Stimulated activated CD8-positive, alpha-beta memory T cell treated with anti-CD3 and anti-CD28 coated beads, Interleukin-12 subunit alpha, Interleukin-12 subunit beta, amount 100 ng/mL, for 24 hours (primary cell): ENCODE measurements at regions not wholly inside any gene's neighbourhood (a gene's known extent, or its start where the extent isn't known, plus 50 kb on each side); places are given as distances from the start of the nearest gene placed in this dataset.

Source experiments
- DNase-seq: peaks from one replicate; pipeline ENCODE4 v3.0.0-alpha.2; 2020; ENCODE audit errors: extremely low read depth

GRCh38 chr6:21955053-21955595, 341.7 kb downstream of the PRL start:
- no peak for DNase-seq

DNA sequence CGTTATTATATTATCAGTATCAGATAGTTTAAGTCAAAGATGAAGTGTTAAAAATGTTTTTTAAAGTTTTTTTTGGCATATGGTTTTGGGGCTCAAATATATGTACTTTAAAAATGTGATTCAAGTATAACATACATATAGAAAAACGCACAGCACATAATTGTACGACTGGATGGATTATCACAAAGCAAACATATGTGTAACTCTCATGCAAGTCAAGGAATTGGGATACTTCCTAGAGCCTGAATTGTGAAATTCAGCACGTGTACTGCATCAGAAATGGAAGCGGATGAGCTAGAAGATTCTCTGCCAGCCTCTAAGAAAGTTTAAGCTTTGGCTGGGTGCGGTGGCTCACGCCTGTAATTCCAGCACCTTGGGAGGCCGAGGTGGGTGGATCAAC, 340.9 kb downstream of the PRL start:
- no peak for DNase-seq

- DNase-seq, result no peak
These were observed 338.4 kb downstream of the PRL start for GRCh38 chr6:21958428-21958827.

GRCh38 chr6:21961226-21961625, 335.6 kb downstream of the PRL start:
- DNase-seq, result no peak

DNA sequence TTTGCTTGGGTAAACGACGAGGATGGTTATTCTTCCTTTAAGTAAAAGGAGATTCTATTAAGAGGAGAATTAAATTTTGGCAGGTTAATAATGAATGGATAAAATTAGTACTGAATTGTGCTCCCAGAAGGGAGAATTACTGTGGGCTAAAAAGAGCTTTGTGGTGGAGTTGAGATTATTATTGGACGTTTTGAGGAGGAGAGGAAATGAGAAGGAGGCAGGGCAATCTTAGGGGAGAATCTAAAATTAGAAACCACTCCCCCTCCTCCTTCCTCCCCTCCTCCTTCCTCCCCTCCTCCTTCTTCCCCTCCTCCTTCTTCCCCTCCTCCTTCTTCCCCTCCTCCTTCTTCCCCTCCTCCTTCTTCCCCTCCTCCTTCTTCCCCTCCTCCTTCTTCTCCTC, 331.8 kb downstream of the PRL start:
- DNase-seq, result no peak

GRCh38 chr6:21965953-21966539, 330.8 kb downstream of the PRL start:
- DNase-seq, result no peak

DNA sequence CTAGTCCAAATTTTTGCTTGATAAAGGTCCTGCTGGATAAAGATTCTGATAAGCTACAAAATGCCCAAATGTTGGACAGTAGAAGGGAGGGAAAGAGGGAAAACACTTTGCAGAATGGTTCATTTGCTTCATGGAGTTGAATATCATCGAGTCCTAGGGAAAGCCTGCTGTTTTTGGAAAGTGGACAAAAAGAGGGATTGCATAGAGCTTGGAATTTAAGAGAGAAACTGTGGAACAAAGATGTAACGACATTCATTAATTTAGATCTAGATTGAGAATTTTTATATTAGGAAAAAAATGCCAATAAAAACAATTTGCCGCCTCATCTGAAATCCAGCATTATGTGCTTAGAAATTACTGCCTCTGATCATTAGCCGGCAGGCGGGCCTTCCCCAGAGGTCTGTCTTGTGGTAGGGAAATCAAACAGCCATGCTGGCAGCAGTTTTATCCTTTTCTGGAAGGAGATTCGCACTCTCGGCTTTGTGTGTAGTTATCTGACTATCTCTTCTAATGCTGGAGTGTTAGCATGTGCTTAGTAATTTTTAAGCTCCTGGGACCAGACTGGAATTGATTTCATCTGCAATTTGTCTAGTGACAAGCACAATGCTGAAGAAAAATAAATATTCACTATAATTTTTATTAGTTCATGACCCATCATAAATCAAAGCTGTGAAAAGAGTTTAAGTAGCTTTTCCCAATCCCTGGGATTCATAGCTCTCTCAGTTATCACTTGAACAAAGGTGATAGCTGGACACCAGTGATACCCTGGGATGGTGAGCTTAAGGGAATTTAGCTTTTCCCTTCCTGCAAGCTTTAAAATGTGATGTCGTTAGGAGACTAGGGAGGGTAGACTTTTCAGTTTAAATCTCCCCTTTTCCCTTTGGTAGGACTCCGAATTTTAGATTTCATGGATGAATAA, 329.5 kb downstream of the PRL start:
- no peak for DNase-seq

DNA sequence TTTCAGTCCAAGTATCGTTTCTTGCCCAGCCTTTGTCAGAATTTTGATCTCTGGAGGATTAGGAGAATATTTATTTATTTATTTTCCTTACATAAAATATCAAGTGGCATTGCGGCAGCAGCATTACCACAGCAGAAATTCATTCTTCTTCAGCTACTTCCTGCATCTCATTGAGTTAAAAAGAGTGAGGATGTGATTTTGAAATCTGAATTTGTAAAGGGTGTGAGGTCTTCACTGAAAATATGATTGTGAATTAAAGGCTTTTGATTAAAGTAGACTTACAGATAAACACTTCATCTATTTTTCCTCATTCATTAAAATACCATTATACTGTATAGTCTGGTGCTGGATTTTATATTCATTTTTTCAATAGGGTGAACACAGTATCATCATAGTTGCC, 328.4 kb downstream of the PRL start:
- DNase-seq, result no peak

DNA sequence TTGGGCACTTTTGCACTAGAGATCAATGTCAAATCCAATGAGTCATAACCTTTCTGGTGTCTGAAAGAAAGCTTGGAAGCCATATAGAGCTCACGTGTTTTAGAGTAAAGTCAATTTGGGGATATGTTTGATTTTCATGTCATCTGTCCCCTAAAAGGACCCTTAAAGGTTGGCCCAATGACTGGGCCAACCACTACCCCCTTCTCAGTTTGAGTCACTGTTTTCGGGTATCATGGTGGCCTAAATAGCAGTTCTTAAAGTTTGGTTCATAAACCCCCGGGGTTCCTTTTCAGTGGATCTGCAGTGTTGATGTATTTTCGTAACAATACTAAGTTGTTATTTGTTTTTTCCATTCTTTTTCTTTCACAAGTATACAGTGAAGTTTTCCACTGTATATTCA, 327.6 kb downstream of the PRL start:
- DNase-seq, result no peak

DNA sequence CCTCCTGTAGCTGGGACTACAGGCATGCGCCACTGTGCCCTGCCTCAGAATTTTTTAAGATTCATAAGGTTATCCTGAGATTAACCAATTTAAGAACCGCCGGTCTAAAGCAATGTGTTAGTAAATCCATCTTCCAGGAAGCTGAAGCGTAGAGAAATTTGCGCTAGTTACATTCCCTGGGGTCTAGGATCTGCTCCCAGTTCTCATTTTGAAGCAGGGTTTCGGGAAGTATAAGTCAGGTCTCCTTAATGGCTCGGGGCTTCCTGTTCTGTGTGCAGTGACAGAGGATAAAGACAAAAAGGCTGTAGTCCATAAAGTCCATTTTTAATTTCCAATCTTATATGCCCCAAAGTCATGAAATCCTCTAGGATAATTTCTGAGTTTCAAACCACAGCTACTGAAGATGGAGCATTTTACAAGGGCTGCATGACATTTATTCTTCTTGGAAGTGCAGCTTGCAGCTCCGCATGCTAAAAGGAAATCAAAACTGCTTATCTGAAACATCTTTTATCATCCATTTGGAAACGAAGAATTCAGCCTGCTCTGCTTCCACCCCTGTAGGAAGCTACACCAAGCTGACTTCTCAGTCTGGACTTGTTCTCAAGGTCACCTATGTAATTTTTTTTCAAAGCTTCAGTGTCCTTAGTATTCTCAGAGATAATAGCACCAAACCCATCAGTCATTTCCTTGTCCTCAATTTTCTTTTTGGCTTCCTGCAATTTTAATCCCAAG, 326.1 kb downstream of the PRL start:
- no peak for DNase-seq

GRCh38 chr6:21971541-21971940, 325.3 kb downstream of the PRL start:
- no peak for DNase-seq

GRCh38 chr6:21972516-21972915, 324.3 kb downstream of the PRL start:
- DNase-seq, result no peak

DNA sequence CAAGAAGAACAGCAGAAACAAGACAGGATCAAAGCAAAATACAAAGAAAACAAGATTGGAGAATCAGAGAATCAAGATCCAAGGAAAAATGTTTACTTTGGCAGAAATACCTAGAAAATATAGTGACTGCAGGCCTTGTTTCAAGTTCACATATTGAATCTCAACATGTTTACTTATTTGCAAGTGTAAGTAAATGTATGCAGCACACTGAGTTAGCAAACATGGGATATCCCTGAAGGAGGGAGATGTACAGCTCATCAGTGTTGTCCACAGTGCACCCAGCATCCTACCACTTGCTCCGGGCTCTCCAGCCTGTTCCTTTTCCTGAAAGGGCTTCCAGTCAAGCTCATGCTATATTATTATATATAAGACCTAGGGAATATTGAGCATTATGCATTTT, 319.5 kb downstream of the PRL start:
- DNase-seq, result no peak

GRCh38 chr6:21981235-21981833, 315.5 kb downstream of the PRL start:
- DNase-seq, result no peak

DNA sequence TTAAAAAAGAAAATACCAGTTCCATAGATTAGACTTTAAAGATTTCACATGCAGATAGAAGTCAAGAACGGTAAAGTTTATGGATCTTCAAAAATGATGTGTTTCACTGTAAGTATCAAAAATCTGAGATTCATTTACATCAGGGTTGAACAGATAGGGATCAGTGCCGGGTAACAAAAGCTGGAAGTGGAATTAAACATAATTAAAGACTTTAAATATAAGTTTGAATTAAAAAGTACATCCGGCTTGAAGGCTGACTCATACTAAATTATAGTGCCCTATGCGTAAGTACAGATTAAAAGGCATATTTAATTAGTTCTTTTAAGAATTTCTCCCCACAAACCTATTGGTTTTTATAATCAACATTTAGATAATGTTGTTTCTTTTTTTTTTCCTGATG, 312.7 kb downstream of the PRL start:
- DNase-seq, result no peak

DNA sequence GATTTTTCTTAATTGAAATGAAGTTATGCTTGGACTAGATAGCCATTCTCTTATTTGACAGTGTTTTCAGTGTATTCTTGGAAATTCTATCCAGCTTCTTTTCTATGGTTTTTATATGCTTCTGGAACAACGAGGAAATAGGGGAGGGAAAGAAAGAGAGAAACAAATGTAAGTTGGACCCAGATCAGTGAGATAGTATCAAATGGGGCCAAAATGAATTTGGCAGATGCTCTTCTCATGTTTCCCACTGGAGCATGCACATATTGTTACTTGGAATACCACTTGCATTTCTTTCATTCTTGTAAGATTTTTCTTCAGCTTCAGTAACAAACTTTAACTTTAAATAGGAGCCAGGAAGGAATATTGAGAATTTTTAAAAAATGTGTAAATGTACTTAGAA, 312.3 kb downstream of the PRL start:
- no peak for DNase-seq

DNA sequence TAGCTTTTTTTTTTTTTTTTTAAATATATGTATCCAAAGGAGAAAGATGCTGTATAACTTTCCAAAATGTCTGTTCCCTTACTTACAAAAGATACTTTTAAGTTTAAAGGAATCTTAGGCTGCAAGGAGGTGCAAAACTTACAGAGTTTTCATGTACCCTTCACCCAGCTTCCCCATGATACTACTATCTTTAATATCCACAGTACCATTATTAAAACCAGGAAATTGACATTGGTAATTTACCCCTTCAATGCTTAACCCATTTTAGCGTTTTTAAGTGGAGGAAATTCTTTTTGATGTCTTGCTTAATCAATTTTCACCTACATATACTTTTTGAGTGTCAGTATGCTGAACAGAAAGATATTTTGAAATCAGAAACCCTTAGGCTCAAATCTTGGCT, 310.9 kb downstream of the PRL start:
- no peak for DNase-seq

GRCh38 chr6:21986703-21987102, 310.1 kb downstream of the PRL start:
- no peak for DNase-seq

GRCh38 chr6:21987501-21987957, 309.3 kb downstream of the PRL start:
- DNase-seq, result no peak

GRCh38 chr6:21990577-21990976, 306.3 kb downstream of the PRL start:
- DNase-seq, result no peak

DNA sequence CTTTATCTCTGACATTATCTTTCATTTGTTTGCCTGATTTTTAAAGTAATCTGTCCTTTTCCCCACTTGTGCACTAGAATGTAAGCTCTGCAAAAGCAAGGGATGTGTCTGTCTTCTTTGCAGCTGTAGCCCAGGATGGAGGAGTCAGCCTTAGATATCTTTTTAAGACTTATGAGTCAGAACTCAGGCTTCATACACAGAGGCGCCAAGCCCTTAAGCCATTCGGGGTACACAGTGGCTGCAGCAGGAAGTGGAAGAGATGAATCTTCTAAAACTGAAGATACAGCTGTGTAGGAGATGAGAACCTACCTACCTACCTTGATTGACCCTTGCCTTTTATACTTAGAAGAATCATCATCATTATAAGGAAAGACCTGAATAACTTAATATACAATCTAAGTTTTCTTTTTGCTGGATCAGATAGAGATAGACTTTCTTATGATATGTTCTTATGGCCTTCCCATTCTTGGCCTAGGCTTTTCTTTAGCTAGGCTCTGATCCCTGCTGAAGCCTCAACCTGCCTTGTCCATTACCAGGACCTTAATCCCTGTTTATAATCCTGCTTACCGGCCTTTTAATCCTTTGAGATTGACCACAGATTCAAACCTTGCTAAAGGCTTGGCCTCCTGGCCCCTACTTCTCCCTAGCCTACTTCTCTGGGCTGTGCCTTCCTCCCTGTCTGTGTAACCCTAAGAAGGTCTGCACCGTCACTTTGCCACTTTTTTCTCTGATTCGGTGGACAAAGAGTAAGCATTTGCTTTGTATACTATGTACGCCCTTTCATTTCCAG, 304.5 kb downstream of the PRL start:
- no peak for DNase-seq
